HL-60/S4 treated with phorbol 12-myristate 13-acetate at 8.2 ng/mL for 4 days and 3 days (cell line): ENCODE measurements at regions not wholly inside any gene's neighbourhood (a gene's known extent, or its start where the extent isn't known, plus 50 kb on each side); places are given as distances from the start of the nearest gene placed in this dataset.

Source experiments
- in situ Hi-C: fragments of 300-500 bp; cut with MboI; formaldehyde crosslinking; loops from 2 replicates; pipeline ENCODE4 v1.15.0; 2022; ENCODE audit warnings: low sequenced_read_pairs

DNA sequence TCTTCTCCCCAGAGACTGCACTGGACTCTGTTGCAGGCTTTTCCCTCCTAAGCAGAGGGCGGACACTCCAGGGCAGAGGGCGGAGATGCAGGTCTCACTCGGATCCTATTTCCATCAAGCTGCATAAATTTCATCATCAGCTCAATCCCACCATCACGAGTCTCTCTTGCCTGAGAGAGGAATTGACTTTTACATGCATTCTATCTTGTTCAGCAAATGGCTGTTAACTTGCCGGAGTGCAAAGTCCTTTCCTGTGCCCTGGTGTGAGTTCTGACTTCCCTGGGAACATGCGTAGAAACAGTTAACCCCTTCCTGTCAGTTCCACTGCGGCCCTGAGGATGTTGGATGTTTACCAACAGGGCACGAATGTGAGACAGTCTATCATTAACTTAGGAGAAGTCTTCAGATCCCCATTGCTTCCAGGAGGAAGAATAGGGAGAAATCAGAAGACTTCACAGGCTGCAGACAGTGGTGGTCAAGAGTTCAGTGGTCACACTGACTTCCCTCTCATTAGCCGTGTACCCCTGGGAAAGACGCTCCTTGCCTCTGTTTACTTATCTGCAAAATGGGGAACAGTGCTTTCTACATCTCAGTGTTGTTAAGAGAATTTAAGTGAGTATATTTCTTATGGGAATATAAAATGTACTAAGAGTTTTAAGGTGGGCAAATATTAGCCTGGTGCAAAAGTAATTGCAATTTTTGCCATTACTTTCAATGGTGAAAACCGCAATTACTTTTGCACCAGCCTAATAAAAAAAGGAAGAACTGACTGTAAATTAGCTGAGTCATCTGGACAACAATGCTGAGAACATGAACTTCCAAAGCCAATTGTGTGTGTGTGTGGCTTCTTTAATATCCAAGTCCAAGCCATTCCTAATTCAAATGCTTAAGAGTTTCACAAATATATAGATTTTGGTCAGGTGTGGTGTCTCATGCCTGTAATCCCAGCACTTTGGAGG, 248.0 kb downstream of the DRD1 start:
- in situ Hi-C loops = no loop called here

GRCh38 chr5:175181331-175181730, 262.7 kb downstream of the DRD1 start:
- in situ Hi-C loops = no loop called here

GRCh38 chr5:175170899-175171298, 273.1 kb downstream of the DRD1 start:
- in situ Hi-C loops = no loop called here

GRCh38 chr5:175168882-175169507, 275.0 kb downstream of the DRD1 start:
- in situ Hi-C loops = no loop called here

DNA sequence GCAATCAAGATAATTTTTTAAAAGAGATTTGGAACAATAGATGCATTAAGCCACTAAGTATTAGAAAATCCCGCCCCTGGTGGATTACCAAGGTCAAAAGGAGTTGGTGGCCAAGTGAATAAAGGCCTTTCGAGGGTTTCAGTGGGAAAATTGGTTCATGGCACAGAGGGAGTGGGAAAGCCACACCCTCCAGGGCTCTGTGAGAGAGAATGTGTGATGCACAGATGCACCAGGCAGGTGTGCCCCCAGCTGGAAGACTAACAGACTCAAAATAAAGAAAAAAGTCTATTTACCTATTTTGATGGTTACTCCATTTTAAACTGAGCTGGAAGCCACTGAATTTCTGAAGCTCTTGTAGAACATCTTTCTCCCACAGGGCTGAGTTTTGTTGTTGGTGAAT, 278.0 kb downstream of the DRD1 start:
- in situ Hi-C loops = no loop called here

GRCh38 chr5:175163586-175164275, 280.3 kb downstream of the DRD1 start:
- in situ Hi-C loops = no loop called here

DNA sequence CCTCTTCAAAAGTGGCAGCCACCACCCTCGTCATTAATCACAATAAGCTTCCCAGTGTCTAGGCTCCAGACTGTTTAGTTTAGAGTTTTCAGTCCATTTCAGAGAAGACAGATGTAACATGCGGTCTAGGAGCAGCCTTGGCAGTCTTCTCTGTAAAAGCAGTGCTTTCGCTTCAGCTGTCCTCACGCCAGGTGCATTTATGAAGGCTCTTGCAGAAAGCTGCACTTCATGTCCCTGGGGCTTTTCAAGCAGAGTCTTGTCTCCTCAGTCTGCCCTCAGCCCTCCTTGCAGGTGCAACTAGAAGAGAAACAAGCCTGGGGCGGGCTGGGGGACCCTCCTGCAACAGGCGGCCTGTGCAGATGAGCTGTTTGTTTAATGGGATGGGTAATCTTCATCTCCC, 281.9 kb downstream of the DRD1 start:
- in situ Hi-C loops = no loop called here

- in situ Hi-C loops = no loop called here
Observed at GRCh38 chr5:175159956-175160355, 284.0 kb downstream of the DRD1 start.

DNA sequence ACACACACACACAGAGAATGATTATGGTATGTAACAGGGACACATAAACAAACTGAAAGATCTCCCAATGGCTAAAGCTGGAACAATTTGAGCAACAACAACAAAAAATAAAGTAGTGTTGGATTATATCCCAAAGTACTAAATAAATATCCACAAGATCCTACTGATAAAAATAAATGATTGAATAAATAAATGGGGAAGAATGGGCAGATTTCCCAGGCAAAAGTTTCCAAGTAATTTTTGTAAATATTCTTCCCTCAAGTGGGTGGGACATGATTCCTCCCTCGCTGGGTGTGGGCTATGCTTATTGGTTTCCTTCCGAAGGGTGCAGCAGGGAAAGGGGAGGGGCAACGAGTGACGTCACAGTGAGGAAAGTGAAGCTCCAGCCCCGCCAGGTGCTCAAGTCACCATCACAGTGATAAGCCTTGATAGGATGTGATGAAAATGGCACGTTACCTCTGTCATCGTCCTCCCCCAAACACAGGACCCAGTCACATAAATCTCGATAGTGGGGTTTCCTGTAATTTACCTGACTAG, 295.3 kb downstream of the DRD1 start:
- in situ Hi-C loops = no loop called here

DNA sequence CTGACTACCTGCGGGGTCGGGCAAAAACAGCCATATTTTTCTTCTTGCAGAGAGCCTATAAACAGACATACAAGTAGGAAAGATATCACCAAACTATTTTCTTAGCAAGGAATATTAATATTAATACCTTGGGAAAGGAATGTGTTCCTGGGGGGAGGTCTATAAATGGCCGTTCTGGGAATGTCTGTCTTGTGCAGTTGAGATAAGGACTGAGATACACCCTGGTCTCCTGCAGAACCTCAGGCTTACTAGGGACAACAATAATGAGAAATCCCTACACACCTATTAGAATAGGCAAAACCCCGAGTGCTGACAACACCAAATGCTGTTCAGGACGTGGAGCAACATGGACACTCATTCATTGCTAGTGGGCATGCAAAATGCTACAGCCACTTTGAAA, 297.2 kb downstream of the DRD1 start:
- in situ Hi-C loops = no loop called here

- in situ Hi-C loops = no loop called here
Observed at GRCh38 chr5:175141421-175141820, 302.6 kb downstream of the DRD1 start.

DNA sequence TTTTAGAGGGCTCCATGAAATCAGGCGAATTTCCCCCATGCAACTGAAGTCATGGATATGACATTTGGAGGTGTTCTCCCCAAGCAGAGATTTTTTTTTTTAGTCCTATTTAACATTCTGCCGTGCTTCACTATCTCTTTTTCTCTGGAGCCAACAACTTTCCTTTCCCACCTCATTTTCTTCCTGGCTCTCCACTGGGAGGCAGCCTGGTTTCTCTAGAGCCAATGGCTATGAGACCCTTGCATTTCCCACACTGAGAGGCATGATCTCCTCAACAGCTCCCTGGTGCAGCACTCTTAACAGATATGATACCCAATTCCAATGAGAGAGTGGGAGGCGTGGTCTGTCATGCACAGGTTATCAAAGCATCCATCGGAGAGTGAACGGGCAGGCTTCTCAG, 310.8 kb downstream of the DRD1 start:
- in situ Hi-C loops = no loop called here

DNA sequence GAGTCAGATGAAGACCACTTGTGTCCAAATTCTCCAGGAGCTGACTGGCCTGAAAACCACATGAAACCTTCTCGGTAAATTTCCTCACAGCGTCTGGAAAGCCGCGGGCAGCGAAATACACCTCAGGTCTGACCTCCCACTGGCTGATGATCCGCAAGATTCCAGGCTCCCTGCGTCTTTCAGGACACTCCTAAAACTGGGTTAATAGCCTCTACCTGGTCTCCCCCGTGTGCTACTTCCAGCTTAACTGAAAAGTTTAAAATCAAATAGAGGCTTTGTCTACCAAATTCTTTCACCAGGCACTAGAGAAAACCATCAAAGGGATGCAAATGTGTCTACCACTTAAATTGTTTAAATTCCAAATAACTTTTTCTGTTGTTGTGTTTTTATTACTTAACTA, 312.6 kb downstream of the DRD1 start:
- in situ Hi-C loops = no loop called here

DNA sequence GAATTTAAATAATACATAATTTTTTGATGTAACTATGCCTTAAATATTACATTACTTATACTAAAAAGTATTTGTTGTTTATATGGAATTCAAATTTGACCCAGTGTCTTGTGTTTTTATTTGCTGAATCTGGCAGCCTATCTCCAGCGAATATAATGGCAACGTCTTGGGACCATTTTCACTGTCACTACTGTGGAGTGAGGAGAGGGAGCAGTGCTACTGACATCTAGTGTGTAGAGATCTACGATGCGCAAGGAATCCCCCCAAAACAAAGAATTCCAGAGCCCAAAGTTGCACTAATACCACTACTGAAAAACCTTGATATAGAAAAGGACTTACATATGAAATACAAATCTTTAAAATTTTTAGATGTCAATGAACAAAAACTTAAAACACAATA, 314.4 kb downstream of the DRD1 start:
- in situ Hi-C loops = no loop called here

DNA sequence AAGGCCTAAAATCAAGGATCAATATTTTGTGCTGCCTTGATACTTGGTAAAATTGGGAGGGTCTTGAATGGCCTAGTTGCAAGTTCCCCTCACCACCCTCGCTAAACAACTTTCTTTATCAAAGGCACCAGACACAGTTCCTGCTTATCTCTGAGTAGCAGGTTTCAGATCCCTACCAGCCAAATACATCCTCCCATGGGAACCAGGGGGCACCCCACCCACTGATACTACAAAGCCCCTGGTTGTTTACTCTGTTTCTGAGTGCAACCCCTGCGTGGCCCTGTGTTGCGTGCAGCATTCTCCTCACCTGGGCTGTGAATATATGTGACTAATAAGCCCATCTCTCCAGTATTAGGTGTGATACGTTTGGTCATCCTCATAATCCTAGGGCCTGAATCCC, 314.9 kb downstream of the DRD1 start:
- in situ Hi-C loops = no loop called here

DNA sequence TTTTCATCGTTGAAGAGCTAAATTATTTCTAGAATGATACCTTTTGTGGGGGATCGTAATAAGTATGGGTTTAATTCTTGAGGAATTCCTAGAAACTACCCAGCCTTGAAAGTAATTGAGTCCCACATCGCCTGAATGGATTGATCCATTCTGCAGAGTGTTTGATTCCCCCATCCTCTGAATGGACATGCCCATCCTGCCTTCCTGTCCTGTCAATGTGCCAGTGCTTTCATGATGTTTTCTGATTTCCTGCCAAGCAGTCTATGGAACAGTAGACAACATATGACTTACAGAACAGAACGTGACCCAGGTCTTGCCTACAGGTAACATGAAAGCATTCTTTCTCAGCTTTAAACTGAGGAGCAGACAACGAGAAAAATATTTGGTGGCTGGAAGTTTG, 319.2 kb downstream of the DRD1 start:
- in situ Hi-C loops = no loop called here

- in situ Hi-C loops = no loop called here
Observed at GRCh38 chr5:175124251-175124813, 319.6 kb downstream of the DRD1 start.

DNA sequence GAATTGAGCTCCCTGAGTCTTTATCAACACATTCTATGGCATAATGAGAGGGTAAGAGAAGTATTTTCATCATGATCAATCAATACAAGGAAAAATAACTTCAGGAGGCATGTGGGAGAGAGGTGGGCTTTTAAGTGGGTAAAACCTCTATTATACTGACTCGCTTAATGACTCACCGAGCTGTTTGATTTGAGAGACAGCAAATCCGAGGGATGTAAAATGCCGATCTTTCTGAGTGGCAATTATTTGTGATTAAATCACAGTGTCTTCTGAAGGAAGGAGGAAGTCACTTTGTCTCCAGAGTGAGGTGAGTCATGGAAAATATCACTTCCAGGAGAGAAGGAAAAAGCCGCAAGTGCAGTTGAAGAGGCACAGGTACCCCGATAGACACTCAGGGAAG, 320.4 kb downstream of the DRD1 start:
- in situ Hi-C loops = no loop called here

DNA sequence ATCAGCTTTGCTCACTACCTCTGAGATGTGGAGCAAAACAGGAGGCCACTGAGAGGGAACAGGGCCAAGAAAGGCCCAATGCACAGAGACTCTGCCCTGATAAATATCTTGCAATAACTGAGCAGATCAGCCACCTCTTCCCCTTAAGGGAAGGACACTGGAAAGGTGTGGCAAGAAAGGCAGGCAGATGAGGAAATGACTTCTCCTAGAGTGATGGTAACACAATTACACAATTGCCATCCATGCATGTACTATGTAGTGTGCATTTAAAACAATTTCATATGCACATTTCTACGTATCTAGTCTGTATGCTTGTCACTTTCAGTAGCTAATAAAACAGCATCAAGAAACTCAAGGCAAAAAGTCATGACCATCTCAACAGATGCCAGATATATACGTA, 322.5 kb downstream of the DRD1 start:
- in situ Hi-C loops = no loop called here

DNA sequence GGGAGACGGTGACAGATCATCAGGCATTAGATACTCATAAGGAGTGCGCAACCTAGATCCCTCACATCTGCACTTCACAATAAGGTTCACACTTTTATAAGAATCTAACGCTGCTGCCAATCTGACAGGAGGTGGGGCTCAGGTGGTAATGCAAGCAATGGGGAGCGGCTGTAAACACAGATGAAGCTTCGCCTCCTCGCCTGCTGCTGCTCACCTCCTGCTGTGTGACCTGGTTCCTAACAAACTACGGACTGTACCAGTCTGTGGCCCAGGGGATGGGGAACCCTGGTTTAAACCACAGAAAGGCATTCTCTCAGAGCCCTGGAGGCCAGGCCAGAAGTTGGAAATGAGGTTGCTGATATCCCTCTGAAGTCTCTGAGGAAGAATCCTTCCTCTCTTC, 323.6 kb downstream of the DRD1 start:
- in situ Hi-C loops = no loop called here

- in situ Hi-C loops = no loop called here
Observed at GRCh38 chr5:175118700-175119309, 325.2 kb downstream of the DRD1 start.
